GM20431 (cell line): ENCODE measurements at regions not wholly inside any gene's neighbourhood (a gene's known extent, or its start where the extent isn't known, plus 50 kb on each side); places are given as distances from the start of the nearest gene placed in this dataset.

Experiments used
- in situ Hi-C: fragments of 300-500 bp; cut with MseI, MboI; formaldehyde crosslinking; loops from one replicate; pipeline ENCODE4 v1.15.0; 2020; ENCODE audit warnings: low sequenced_read_pairs; ENCODE audit not compliant: unreplicated experiment

GRCh38 chr6:125485757-125486156, 184.0 kb upstream of the HDDC2 start:
- in situ Hi-C loops: no loop called here

- in situ Hi-C loops: no loop called here
These were observed 185.1 kb upstream of the HDDC2 start for GRCh38 chr6:125486881-125487280.

GRCh38 chr6:125489579-125490285, 188.0 kb upstream of the HDDC2 start:
- in situ Hi-C loops: no loop called here

- in situ Hi-C loops: no loop called here
These were observed 190.3 kb upstream of the HDDC2 start for GRCh38 chr6:125491860-125492618.

- in situ Hi-C loops: no loop called here
These were observed 196.8 kb upstream of the HDDC2 start for GRCh38 chr6:125498606-125499005.

- in situ Hi-C loops: no loop called here
These were observed 197.8 kb upstream of the HDDC2 start for GRCh38 chr6:125499535-125499934.

GRCh38 chr6:125503181-125503580, 201.4 kb upstream of the HDDC2 start:
- in situ Hi-C loops: loop anchor here (25.0 kb wide), 1 partner anchor 259 kb away; no protein-coding TSS in a partner anchor

- in situ Hi-C loops: loop anchor here (25.0 kb wide), 1 partner anchor 254 kb away; no protein-coding TSS in a partner anchor
These were observed 206.4 kb upstream of the HDDC2 start for GRCh38 chr6:125507987-125508655.

- in situ Hi-C loops: loop anchor here (25.0 kb wide), 1 partner anchor 254 kb away; no protein-coding TSS in a partner anchor
These were observed 207.0 kb upstream of the HDDC2 start for GRCh38 chr6:125508793-125509192.

GRCh38 chr6:125509477-125509876, 207.7 kb upstream of the HDDC2 start:
- in situ Hi-C loops: loop anchor here (25.0 kb wide), 1 partner anchor 253 kb away; no protein-coding TSS in a partner anchor

- in situ Hi-C loops: loop anchor here (25.0 kb wide), 1 partner anchor 252 kb away; no protein-coding TSS in a partner anchor
These were observed 208.6 kb upstream of the HDDC2 start for GRCh38 chr6:125510405-125510804.

- in situ Hi-C loops: loop anchor here (25.0 kb wide), 1 partner anchor 250 kb away; no protein-coding TSS in a partner anchor
These were observed 210.1 kb upstream of the HDDC2 start for GRCh38 chr6:125511809-125512396.

GRCh38 chr6:125512621-125513020, 210.9 kb upstream of the HDDC2 start:
- in situ Hi-C loops: loop anchor here (25.0 kb wide), 1 partner anchor 250 kb away; no protein-coding TSS in a partner anchor

GRCh38 chr6:125513978-125514377, 212.2 kb upstream of the HDDC2 start:
- in situ Hi-C loops: loop anchor here (25.0 kb wide), 1 partner anchor 248 kb away; no protein-coding TSS in a partner anchor

- in situ Hi-C loops: loop anchor here (25.0 kb wide), 1 partner anchor 246 kb away; no protein-coding TSS in a partner anchor
These were observed 214.9 kb upstream of the HDDC2 start for GRCh38 chr6:125516644-125517043.

GRCh38 chr6:125519367-125519766, 217.6 kb upstream of the HDDC2 start:
- in situ Hi-C loops: loop anchor here (25.0 kb wide), 1 partner anchor 243 kb away; no protein-coding TSS in a partner anchor

GRCh38 chr6:125524356-125524755, 222.6 kb upstream of the HDDC2 start:
- in situ Hi-C loops: loop anchor here (25.0 kb wide), 1 partner anchor 238 kb away; no protein-coding TSS in a partner anchor

- in situ Hi-C loops: no loop called here
These were observed 223.3 kb upstream of the HEY2 start for GRCh38 chr6:125526007-125526720.

GRCh38 chr6:125528621-125529041, 220.8 kb upstream of the HEY2 start:
- in situ Hi-C loops: no loop called here
